Rectal smooth muscle tissue (tissue), 1 donor: ENCODE measurements at regions not wholly inside any gene's neighbourhood (a gene's known extent, or its start where the extent isn't known, plus 50 kb on each side); places are given as distances from the start of the nearest gene placed in this dataset.
"Not testable (repeated sequence)": the region's sequence is repeated elsewhere in the genome, so short reads cannot be mapped to it uniquely, and the experiment has no call there.

ENCODE experiments used
- H3K27ac ChIP-seq: one replicate; pipeline ENCODE4 v1.7.0; 2013; ENCODE audit warnings: low read depth, low read length, inconsistent platforms
- H3K27me3 ChIP-seq: one replicate; pipeline ENCODE4 v1.7.0; 2013; ENCODE audit warnings: low read length; ENCODE audit not compliant: control insufficient read depth, insufficient read depth
- H3K36me3 ChIP-seq: one replicate; pipeline ENCODE4 v1.7.0; 2013; ENCODE audit warnings: low read length; ENCODE audit not compliant: control insufficient read depth, insufficient read depth
- H3K4me1 ChIP-seq: one replicate; pipeline ENCODE4 v1.7.0; 2013; ENCODE audit warnings: low read length; ENCODE audit not compliant: control insufficient read depth, insufficient read depth
- H3K4me3 ChIP-seq: one replicate; pipeline ENCODE4 v1.7.0; 2013; ENCODE audit warnings: low read length
- H3K9ac ChIP-seq: one replicate; pipeline ENCODE4 v1.7.0; 2013; ENCODE audit warnings: low read length

- Histone ChIP-seq H3K27me3 (no peaks in the 10 kb centered on the region), H3K9ac (no peak overlapping the region), H3K4me1 (no peaks in the 10 kb centered on the region), H3K36me3 (no peaks in the 10 kb centered on the region), H3K4me3 (no peak overlapping the region), H3K27ac (no peak overlapping the region)
Observed at GRCh38 chr10:28118985-28119628, 120.2 kb upstream of the ODAD2 start.

GRCh38 chr10:28113202-28113601 lies 114.3 kb upstream of the ODAD2 start:
- H3K27me3 ChIP-seq: no peaks in the 10 kb centered on the region
- H3K27ac ChIP-seq: no peak overlapping the region
- no peak overlapping the region for H3K9ac ChIP-seq
- H3K4me3 ChIP-seq: no peak overlapping the region
- H3K36me3 ChIP-seq: no peaks in the 10 kb centered on the region
- H3K4me1 ChIP-seq: no peaks in the 10 kb centered on the region

GRCh38 chr10:28111712-28112111 lies 112.8 kb upstream of the ODAD2 start:
- H3K27ac ChIP-seq: no peak overlapping the region
- no peaks in the 10 kb centered on the region for H3K36me3 ChIP-seq
- H3K4me3 ChIP-seq: no peak overlapping the region
- no peaks in the 10 kb centered on the region for H3K27me3 ChIP-seq
- no peaks in the 10 kb centered on the region for H3K4me1 ChIP-seq
- H3K9ac ChIP-seq: no peak overlapping the region

GRCh38 chr10:28105561-28105960 lies 106.7 kb upstream of the ODAD2 start:
- Histone ChIP-seq H3K4me1 (no peaks in the 10 kb centered on the region), H3K27me3 (no peaks in the 10 kb centered on the region), H3K4me3 (no peak overlapping the region), H3K27ac (no peak overlapping the region), H3K36me3 (no peaks in the 10 kb centered on the region), H3K9ac (no peak overlapping the region)

- no peaks in the 10 kb centered on the region for H3K4me1 ChIP-seq
- H3K4me3 ChIP-seq: no peak overlapping the region
- no peaks in the 10 kb centered on the region for H3K36me3 ChIP-seq
- H3K9ac ChIP-seq: no peak overlapping the region
- H3K27ac ChIP-seq: no peak overlapping the region
- no peaks in the 10 kb centered on the region for H3K27me3 ChIP-seq
Observed at GRCh38 chr10:28097633-28098032, 98.8 kb upstream of the ODAD2 start.

GRCh38 chr10:28095791-28096378 lies 97.0 kb upstream of the ODAD2 start:
- H3K4me3 ChIP-seq: no peak overlapping the region
- H3K36me3 ChIP-seq: no peaks in the 10 kb centered on the region
- no peak overlapping the region for H3K27ac ChIP-seq
- no peaks in the 10 kb centered on the region for H3K27me3 ChIP-seq
- no peaks in the 10 kb centered on the region for H3K4me1 ChIP-seq
- no peak overlapping the region for H3K9ac ChIP-seq

- no peak overlapping the region for H3K27ac ChIP-seq
- no peaks in the 10 kb centered on the region for H3K27me3 ChIP-seq
- H3K4me1 ChIP-seq: no peaks in the 10 kb centered on the region
- no peak overlapping the region for H3K4me3 ChIP-seq
- no peaks in the 10 kb centered on the region for H3K36me3 ChIP-seq
- no peak overlapping the region for H3K9ac ChIP-seq
Observed at GRCh38 chr10:28094121-28094520, 95.2 kb upstream of the ODAD2 start.

GRCh38 chr10:28091913-28092312 lies 93.0 kb upstream of the ODAD2 start:
- no peak overlapping the region for H3K9ac ChIP-seq
- no peaks in the 10 kb centered on the region for H3K27me3 ChIP-seq
- no peaks in the 10 kb centered on the region for H3K4me1 ChIP-seq
- H3K4me3 ChIP-seq: no peak overlapping the region
- H3K27ac ChIP-seq: no peak overlapping the region
- H3K36me3 ChIP-seq: no peaks in the 10 kb centered on the region

GRCh38 chr10:28090506-28090905 lies 91.6 kb upstream of the ODAD2 start:
- no peaks in the 10 kb centered on the region for H3K4me1 ChIP-seq
- no peaks in the 10 kb centered on the region for H3K27me3 ChIP-seq
- H3K36me3 ChIP-seq: no peaks in the 10 kb centered on the region
- no peak overlapping the region for H3K9ac ChIP-seq
- no peak overlapping the region for H3K4me3 ChIP-seq
- no peak overlapping the region for H3K27ac ChIP-seq

- H3K27ac ChIP-seq: no peak overlapping the region
- H3K4me3 ChIP-seq: no peak overlapping the region
- H3K27me3 ChIP-seq: no peaks in the 10 kb centered on the region
- no peaks in the 10 kb centered on the region for H3K4me1 ChIP-seq
- H3K9ac ChIP-seq: no peak overlapping the region
- H3K36me3 ChIP-seq: no peaks in the 10 kb centered on the region
Observed at GRCh38 chr10:28089467-28089866, 90.6 kb upstream of the ODAD2 start.

- Histone ChIP-seq H3K4me3 (no peak overlapping the region), H3K27me3 (no peaks in the 10 kb centered on the region), H3K36me3 (no peaks in the 10 kb centered on the region), H3K4me1 (no peaks in the 10 kb centered on the region), H3K27ac (no peak overlapping the region), H3K9ac (no peak overlapping the region)
Observed at GRCh38 chr10:28087661-28088351, 88.9 kb upstream of the ODAD2 start.

GRCh38 chr10:28085760-28086159 lies 86.9 kb upstream of the ODAD2 start:
- not testable (repeated sequence) for H3K27ac ChIP-seq, H3K36me3 ChIP-seq, H3K27me3 ChIP-seq, H3K4me1 ChIP-seq, H3K4me3 ChIP-seq, H3K9ac ChIP-seq

GRCh38 chr10:28082885-28083284 lies 84.0 kb upstream of the ODAD2 start:
- H3K36me3 ChIP-seq: no peaks in the 10 kb centered on the region
- H3K27ac ChIP-seq: no peak overlapping the region
- H3K4me3 ChIP-seq: no peak overlapping the region
- no peaks in the 10 kb centered on the region for H3K27me3 ChIP-seq
- H3K9ac ChIP-seq: no peak overlapping the region
- peaks cover 6% of the 10 kb centered on the region for H3K4me1 ChIP-seq
